GM23338 (cell line): ENCODE measurements at regions not wholly inside any gene's neighbourhood (a gene's known extent, or its start where the extent isn't known, plus 50 kb on each side); places are given as distances from the start of the nearest gene placed in this dataset.

Experiments
- ATAC-seq: fragments of 200-7000 bp; cut with Tn5 transposase; 3 replicates; pipeline ENCODE4 v1.9.1; 2020
- DNase-seq: peaks from one replicate; pipeline ENCODE4 v3.0.0-alpha.2; 2015; ENCODE audit warnings: low spot score
- H2AFZ ChIP-seq: fragments of 200-600 bp; sonication (generic); 2 replicates; pipeline ENCODE4 v1.8.0; 2016; ENCODE audit warnings: antibody characterized with exemption, mild to moderate bottlenecking, moderate library complexity
- H3F3A ChIP-seq: fragments of 200-600 bp; sonication (generic); replicated peaks from 2 replicates; pipeline ENCODE4 v1.8.0; 2017; ENCODE audit warnings: antibody characterized with exemption, mixed run types, low read depth
- H3K27ac ChIP-seq: fragments of 200-600 bp; sonication (generic); 2 replicates; pipeline ENCODE4 v1.6.1; 2016; ENCODE audit warnings: low read depth
- H3K27me3 ChIP-seq: fragments of 200-600 bp; sonication (generic); 2 replicates; pipeline ENCODE4 v1.8.0; 2016; ENCODE audit warnings: mild to moderate bottlenecking, mixed run types, moderate library complexity; ENCODE audit not compliant: insufficient read depth
- H3K36me3 ChIP-seq: fragments of 200-600 bp; sonication (generic); 2 replicates; pipeline ENCODE4 v1.8.0; 2016; ENCODE audit warnings: mild to moderate bottlenecking; ENCODE audit not compliant: insufficient read depth
- H3K4me1 ChIP-seq: fragments of 200-600 bp; sonication (generic); 2 replicates; pipeline ENCODE4 v1.8.0; 2016; ENCODE audit warnings: mild to moderate bottlenecking, moderate library complexity; ENCODE audit not compliant: insufficient read depth
- H3K4me2 ChIP-seq: fragments of 200-600 bp; sonication (generic); 2 replicates; pipeline ENCODE4 v1.7.1; 2017; ENCODE audit warnings: mixed run types
- H3K4me3 ChIP-seq: fragments of 200-600 bp; sonication (generic); 2 replicates; pipeline ENCODE4 v1.6.1; 2016; ENCODE audit warnings: mixed run types
- H3K79me2 ChIP-seq: fragments of 200-600 bp; sonication (generic); replicated peaks from 2 replicates; pipeline ENCODE4 v1.8.0; 2017; ENCODE audit warnings: mild to moderate bottlenecking; ENCODE audit not compliant: insufficient read depth
- H3K9me2 ChIP-seq: fragments of 200-600 bp; sonication (generic); 2 replicates; pipeline ENCODE4 v1.8.0; 2017; ENCODE audit not compliant: insufficient read depth
- H4K20me1 ChIP-seq: fragments of 200-600 bp; sonication (generic); replicated peaks from 2 replicates; pipeline ENCODE4 v1.8.0; 2017; ENCODE audit warnings: mild to moderate bottlenecking; ENCODE audit not compliant: insufficient read depth
- H3K27ac Mint-ChIP-seq: 2 replicates; pipeline ENCODE4 v1.8.0; 2020; ENCODE audit warnings: inconsistent platforms, mild to moderate bottlenecking, moderate library complexity, mixed read lengths
- H3K27me3 Mint-ChIP-seq: 3 replicates; pipeline ENCODE4 v1.8.0; 2022; ENCODE audit warnings: low read depth, mild to moderate bottlenecking, moderate library complexity, mixed read lengths, inconsistent platforms; ENCODE audit not compliant: insufficient read depth, poor library complexity
- H3K36me3 Mint-ChIP-seq: 3 replicates; pipeline ENCODE4 v1.8.0; 2021; ENCODE audit warnings: low read depth, mild to moderate bottlenecking, inconsistent platforms, moderate library complexity, mixed read lengths
- H3K4me1 Mint-ChIP-seq: 3 replicates; pipeline ENCODE4 v1.8.0; 2020; ENCODE audit warnings: mild to moderate bottlenecking, inconsistent platforms, mixed read lengths
- H3K4me3 Mint-ChIP-seq: 3 replicates; pipeline ENCODE4 v1.8.0; 2021; ENCODE audit warnings: moderate library complexity, mild to moderate bottlenecking, inconsistent platforms, mixed read lengths
- H3K9me3 Mint-ChIP-seq: 3 replicates; pipeline ENCODE4 v1.8.0; 2020; ENCODE audit warnings: moderate library complexity, mild to moderate bottlenecking, inconsistent platforms, mixed read lengths
- CREB1 ChIP-seq: fragments of 250-450 bp; sonication (Bioruptor Pico); IDR thresholded peaks from 2 replicates; pipeline ENCODE4 v1.5.0; 2020; ENCODE audit warnings: low read depth, mild to moderate bottlenecking, moderate library complexity
- ETS1 ChIP-seq: IDR thresholded peaks from 2 replicates; pipeline ENCODE4 v1.6.1; 2016; ENCODE audit warnings: antibody characterized with exemption
- EZH2 ChIP-seq: fragments of 200-600 bp; sonication (generic); IDR thresholded peaks from one replicate; pipeline ENCODE4 v1.8.0; 2017; ENCODE audit warnings: antibody characterized with exemption, mild to moderate bottlenecking, low read depth; ENCODE audit not compliant: unreplicated experiment
- EZH2phosphoT487 ChIP-seq: fragments of 200-600 bp; sonication (generic); IDR thresholded peaks from one replicate; pipeline ENCODE4 v1.8.1; 2018; ENCODE audit warnings: antibody characterized with exemption; ENCODE audit not compliant: unreplicated experiment
- JUNB ChIP-seq: IDR thresholded peaks from one replicate; pipeline ENCODE4 v1.6.1; 2016; ENCODE audit warnings: antibody characterized with exemption; ENCODE audit not compliant: unreplicated experiment
- NANOG ChIP-seq: IDR thresholded peaks from 2 replicates; pipeline ENCODE4 v1.6.1; 2016; ENCODE audit warnings: antibody characterized with exemption, borderline replicate concordance
- POLR2AphosphoS5 ChIP-seq: IDR thresholded peaks from 2 replicates; pipeline ENCODE4 v1.6.1; 2016; ENCODE audit warnings: antibody characterized with exemption, low read depth
- REST ChIP-seq: IDR thresholded peaks from one replicate; pipeline ENCODE4 v1.6.1; 2018; ENCODE audit warnings: antibody characterized with exemption; ENCODE audit not compliant: unreplicated experiment
- STAT1 ChIP-seq: IDR thresholded peaks from one replicate; pipeline ENCODE4 v1.6.1; 2016; ENCODE audit warnings: antibody characterized with exemption; ENCODE audit not compliant: unreplicated experiment
- ZNF114 ChIP-seq: fragments of 250-450 bp; sonication (Bioruptor Pico); IDR thresholded peaks from 2 replicates; pipeline ENCODE4 v1.5.0; 2020; ENCODE audit warnings: mild to moderate bottlenecking, moderate library complexity
- ZNF331 ChIP-seq: fragments of 250-450 bp; sonication (Bioruptor Pico); IDR thresholded peaks from 2 replicates; pipeline ENCODE4 v1.5.0; 2020; ENCODE audit warnings: low read depth, mild to moderate bottlenecking, moderate library complexity
- TF ChIP-seq, protein P1 (sequence below), 2 experiments: fragments of 200-600 bp in 1 of 2; sonication (generic) in 1 of 2; conservative IDR thresholded peaks; 2 replicates each; pipeline versions ENCODE4 v1.5.1 to v1.6.1; 2016 to 2017; ENCODE audit warnings: antibody characterized with exemption in 2 of 2, low read depth in 2 of 2, mild to moderate bottlenecking in 2 of 2, moderate library complexity in 1 of 2

GRCh38 chr1:82449506-82450057 lies 648.8 kb downstream of the ADGRL2 start:
- TF ChIP-seq POLR2AphosphoS5 = no peak
- TF ChIP-seq ETS1 = no peak
- TF ChIP-seq NANOG = no peak
- TF ChIP-seq EZH2 = no peak
- no peak for TF ChIP-seq ZNF114
- no peak for TF ChIP-seq EZH2phosphoT487
- TF ChIP-seq JUNB = no peak
- TF ChIP-seq REST = no peak
- Histone ChIP-seq H3K9me2 (peaks cover 8% of the 10 kb centered on the region), H2AFZ (peak overlapping the region; percentile 74), H4K20me1 (no peaks in the 10 kb centered on the region), H3K4me1 (no peaks in the 10 kb centered on the region; the same call in 1 of the 2 replicates), H3K27ac (no peak overlapping the region), H3F3A (no peaks in the 10 kb centered on the region), H3K4me2 (no peak overlapping the region), H3K27me3 (no peaks in the 10 kb centered on the region), H3K36me3 (no peaks in the 10 kb centered on the region), H3K4me3 (no peak overlapping the region), H3K79me2 (no peaks in the 10 kb centered on the region)
- ATAC-seq = no peak
- Mint-ChIP-seq H3K9me3 (peaks cover 21% of the 10 kb centered on the region), H3K36me3 (peaks cover 3% of the 10 kb centered on the region; the same call in 2 of the 3 replicates), H3K4me1 (0 out of 3 replicates have a peak, but pooled peaks cover 4% of the 10 kb centered on the region), H3K4me3 (no peak overlapping the region), H3K27me3 (no peaks in the 10 kb centered on the region), H3K27ac (peak overlapping the region; percentile 3; the same call in 1 of the 2 replicates)
- DNase-seq = peak; percentile 1

- Histone ChIP-seq H3K36me3 (no peaks in the 10 kb centered on the region), H3K79me2 (no peaks in the 10 kb centered on the region), H3K4me3 (no peak overlapping the region), H3K4me2 (no peak overlapping the region), H3K27ac (no peak overlapping the region), H3F3A (no peaks in the 10 kb centered on the region), H2AFZ (no peak overlapping the region), H4K20me1 (no peaks in the 10 kb centered on the region), H3K4me1 (no peaks in the 10 kb centered on the region; the same call in 1 of the 2 replicates), H3K27me3 (no peaks in the 10 kb centered on the region), H3K9me2 (no peaks in the 10 kb centered on the region)
- DNase-seq (no peak), ATAC-seq (no peak)
- Mint-ChIP-seq H3K27me3 (no peaks in the 10 kb centered on the region), H3K9me3 (peaks cover 9% of the 10 kb centered on the region), H3K36me3 (peaks cover 2% of the 10 kb centered on the region; the same call in 2 of the 3 replicates), H3K4me3 (no peak overlapping the region), H3K4me1 (0 out of 3 replicates have a peak, but pooled peaks cover 4% of the 10 kb centered on the region), H3K27ac (no peak overlapping the region)
- no peak for TF ChIP-seq ZNF114
- TF ChIP-seq STAT1 = no peak
- TF ChIP-seq EZH2 = no peak
- no peak for TF ChIP-seq ETS1
- TF ChIP-seq EZH2phosphoT487 = no peak
- no peak for TF ChIP-seq REST
- TF ChIP-seq, protein P1, sequence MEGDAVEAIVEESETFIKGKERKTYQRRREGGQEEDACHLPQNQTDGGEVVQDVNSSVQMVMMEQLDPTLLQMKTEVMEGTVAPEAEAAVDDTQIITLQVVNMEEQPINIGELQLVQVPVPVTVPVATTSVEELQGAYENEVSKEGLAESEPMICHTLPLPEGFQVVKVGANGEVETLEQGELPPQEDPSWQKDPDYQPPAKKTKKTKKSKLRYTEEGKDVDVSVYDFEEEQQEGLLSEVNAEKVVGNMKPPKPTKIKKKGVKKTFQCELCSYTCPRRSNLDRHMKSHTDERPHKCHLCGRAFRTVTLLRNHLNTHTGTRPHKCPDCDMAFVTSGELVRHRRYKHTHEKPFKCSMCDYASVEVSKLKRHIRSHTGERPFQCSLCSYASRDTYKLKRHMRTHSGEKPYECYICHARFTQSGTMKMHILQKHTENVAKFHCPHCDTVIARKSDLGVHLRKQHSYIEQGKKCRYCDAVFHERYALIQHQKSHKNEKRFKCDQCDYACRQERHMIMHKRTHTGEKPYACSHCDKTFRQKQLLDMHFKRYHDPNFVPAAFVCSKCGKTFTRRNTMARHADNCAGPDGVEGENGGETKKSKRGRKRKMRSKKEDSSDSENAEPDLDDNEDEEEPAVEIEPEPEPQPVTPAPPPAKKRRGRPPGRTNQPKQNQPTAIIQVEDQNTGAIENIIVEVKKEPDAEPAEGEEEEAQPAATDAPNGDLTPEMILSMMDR (conservative IDR thresholded peaks at IDR 0.05; ENCODE audit: low read depth in 2 of 2) = no peak
- no peak for TF ChIP-seq ZNF331 (CRISPR knock-in tag)
- no peak for TF ChIP-seq NANOG
- TF ChIP-seq JUNB = no peak
- TF ChIP-seq CREB1 = no peak
These were observed 646.2 kb downstream of the ADGRL2 start for GRCh38 chr1:82446955-82447354.
